ENCODE measurements at regions not wholly inside any gene's neighbourhood (a gene's known extent, or its start where the extent isn't known, plus 50 kb on each side); places are given as distances from the start of the nearest gene placed in this dataset.

GRCh38 chr10:29780639-29781038 is 145.9 kb upstream of the SVIL start:
- no peak overlapping the region for H3K9ac ChIP-seq (ENCODE audit: insufficient read depth, low read length, poor library complexity, severe bottlenecking)
- no peaks in the 10 kb centered on the region for H3K27me3 ChIP-seq (ENCODE audit: control insufficient read depth in 2 of 2, insufficient read depth in 2 of 2, low read length in 2 of 2)
- no peak overlapping the region for H3K4me3 Mint-ChIP-seq
- no peak overlapping the region for H3K27ac ChIP-seq (ENCODE audit: low read depth in 1 of 2, low read length in 2 of 2)
- TF ChIP-seq, protein P1, sequence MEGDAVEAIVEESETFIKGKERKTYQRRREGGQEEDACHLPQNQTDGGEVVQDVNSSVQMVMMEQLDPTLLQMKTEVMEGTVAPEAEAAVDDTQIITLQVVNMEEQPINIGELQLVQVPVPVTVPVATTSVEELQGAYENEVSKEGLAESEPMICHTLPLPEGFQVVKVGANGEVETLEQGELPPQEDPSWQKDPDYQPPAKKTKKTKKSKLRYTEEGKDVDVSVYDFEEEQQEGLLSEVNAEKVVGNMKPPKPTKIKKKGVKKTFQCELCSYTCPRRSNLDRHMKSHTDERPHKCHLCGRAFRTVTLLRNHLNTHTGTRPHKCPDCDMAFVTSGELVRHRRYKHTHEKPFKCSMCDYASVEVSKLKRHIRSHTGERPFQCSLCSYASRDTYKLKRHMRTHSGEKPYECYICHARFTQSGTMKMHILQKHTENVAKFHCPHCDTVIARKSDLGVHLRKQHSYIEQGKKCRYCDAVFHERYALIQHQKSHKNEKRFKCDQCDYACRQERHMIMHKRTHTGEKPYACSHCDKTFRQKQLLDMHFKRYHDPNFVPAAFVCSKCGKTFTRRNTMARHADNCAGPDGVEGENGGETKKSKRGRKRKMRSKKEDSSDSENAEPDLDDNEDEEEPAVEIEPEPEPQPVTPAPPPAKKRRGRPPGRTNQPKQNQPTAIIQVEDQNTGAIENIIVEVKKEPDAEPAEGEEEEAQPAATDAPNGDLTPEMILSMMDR (IDR thresholded peaks at IDR 0.05): no peak
- H3K36me3 ChIP-seq (replicated peaks in 1 of 2; ENCODE audit: control insufficient read depth in 1 of 2, insufficient read depth in 2 of 2, low read length in 2 of 2): no peaks in the 10 kb centered on the region
- no peaks in the 10 kb centered on the region for H3K79me2 ChIP-seq (ENCODE audit: insufficient read depth, low read length)
- H3K36me3 Mint-ChIP-seq: no peaks in the 10 kb centered on the region
- H3K9me3 Mint-ChIP-seq: peaks cover 0 to 2% (median 0%) of the 10 kb centered on the region in 7 donors
- H2AFZ ChIP-seq (ENCODE audit: insufficient read depth, low read depth, low read length, poor library complexity, severe bottlenecking): no peak overlapping the region
- H3K4me1 Mint-ChIP-seq: peaks cover 13% of the 10 kb centered on the region
- H3K4me3 ChIP-seq (replicated peaks in 1 of 3; ENCODE audit: low read depth in 2 of 3, low read length in 3 of 3): no peak overlapping the region
- peaks cover 6 to 12% (median 11%) of the 10 kb centered on the region in 3 donors for H3K27me3 Mint-ChIP-seq (ENCODE audit: low read depth in 3 of 3)
- 100% methylated on average over 3 of the region's 3 CpGs for WGBS (ENCODE audit: insufficient coverage)
- H3K4me2 ChIP-seq (replicated peaks; ENCODE audit: extremely low read depth, low read length, poor library complexity, severe bottlenecking): no peak overlapping the region
- H4K20me1 ChIP-seq (ENCODE audit: insufficient read depth, low read length): no peaks in the 10 kb centered on the region
- no peaks in the 10 kb centered on the region for H3K9me3 ChIP-seq (replicated peaks in 1 of 2; ENCODE audit: control insufficient read depth in 1 of 2, insufficient read depth in 1 of 2, low read length in 2 of 2)
- peak overlapping the region in 1 of 7 donors; percentile 9 for H3K27ac Mint-ChIP-seq
- intact Hi-C loops (cut with micrococcal nuclease): no loop called here
- DNase-seq: no peak
- no peaks in the 10 kb centered on the region for H3K4me1 ChIP-seq (ENCODE audit: control insufficient read depth in 1 of 2, insufficient read depth in 2 of 2, low read length in 2 of 2)

DNA sequence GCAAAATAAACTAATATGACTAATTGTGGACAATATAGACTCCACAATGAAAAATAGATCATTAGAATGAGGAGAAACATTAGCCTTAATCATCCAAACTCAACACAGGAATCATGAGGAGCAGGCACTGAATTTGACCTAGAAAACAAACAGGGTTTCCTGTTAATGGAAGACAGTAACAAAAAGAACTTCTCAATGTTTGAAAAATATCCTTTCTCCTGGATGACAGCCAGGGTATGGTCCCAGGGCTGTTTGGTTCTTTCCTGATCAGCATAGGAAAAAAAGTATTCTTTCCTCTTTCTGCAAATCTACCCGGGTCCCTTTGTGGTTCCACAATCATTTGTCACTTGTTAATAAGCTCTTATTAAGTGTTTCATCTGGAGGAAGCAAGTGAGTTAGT is 145.3 kb upstream of the SVIL start:
- no peaks in the 10 kb centered on the region for H3K79me2 ChIP-seq (ENCODE audit: insufficient read depth, low read length)
- H3K27ac Mint-ChIP-seq: no peak overlapping the region
- no CpG with 5 or more reads among the region's 1 CpG for WGBS (ENCODE audit: insufficient coverage)
- no peak overlapping the region for H3K9ac ChIP-seq (ENCODE audit: insufficient read depth, low read length, poor library complexity, severe bottlenecking)
- TF ChIP-seq, protein P1 (IDR thresholded peaks at IDR 0.05): no peak
- no peaks in the 10 kb centered on the region for H3K36me3 Mint-ChIP-seq
- H2AFZ ChIP-seq (ENCODE audit: insufficient read depth, low read depth, low read length, poor library complexity, severe bottlenecking): no peak overlapping the region
- no peak overlapping the region for H3K4me2 ChIP-seq (replicated peaks; ENCODE audit: extremely low read depth, low read length, poor library complexity, severe bottlenecking)
- peaks cover 13% of the 10 kb centered on the region for H3K4me1 Mint-ChIP-seq
- DNase-seq: no peak
- intact Hi-C loops (cut with micrococcal nuclease): no loop called here
- no peak overlapping the region for H3K4me3 ChIP-seq (replicated peaks in 1 of 3; ENCODE audit: low read depth in 2 of 3, low read length in 3 of 3)
- no peak overlapping the region for H3K4me3 Mint-ChIP-seq
- peaks cover 0 to 2% (median 0%) of the 10 kb centered on the region in 7 donors for H3K9me3 Mint-ChIP-seq
- H4K20me1 ChIP-seq (ENCODE audit: insufficient read depth, low read length): no peaks in the 10 kb centered on the region
- no peak overlapping the region for H3K27ac ChIP-seq (ENCODE audit: low read depth in 1 of 2, low read length in 2 of 2)
- H3K27me3 Mint-ChIP-seq (ENCODE audit: low read depth in 3 of 3): peaks cover 6 to 12% (median 11%) of the 10 kb centered on the region in 3 donors
- no peaks in the 10 kb centered on the region for H3K9me3 ChIP-seq (replicated peaks in 1 of 2; ENCODE audit: control insufficient read depth in 1 of 2, insufficient read depth in 1 of 2, low read length in 2 of 2)
- H3K4me1 ChIP-seq (ENCODE audit: control insufficient read depth in 1 of 2, insufficient read depth in 2 of 2, low read length in 2 of 2): no peaks in the 10 kb centered on the region
- H3K27me3 ChIP-seq (ENCODE audit: control insufficient read depth in 2 of 2, insufficient read depth in 2 of 2, low read length in 2 of 2): no peaks in the 10 kb centered on the region
- no peaks in the 10 kb centered on the region for H3K36me3 ChIP-seq (replicated peaks in 1 of 2; ENCODE audit: control insufficient read depth in 1 of 2, insufficient read depth in 2 of 2, low read length in 2 of 2)

All from CD14-positive monocyte (primary cell).